Hypothalamus (tissue), 51 donors: ENCODE measurements at regions not wholly inside any gene's neighbourhood (a gene's known extent, or its start where the extent isn't known, plus 50 kb on each side); places are given as distances from the start of the nearest gene placed in this dataset.
A peak's percentile ranks its signal among the peaks of the same experiment; 100 is the strongest.

ENCODE experiments used
- DNase-seq, 51 donors: peaks; one replicate each; lab custom pipeline; 2025; lab: John Stamatoyannopoulos, UW

- DNase-seq: no peak
Observed at GRCh38 chr7:12970626-12971025, 283.2 kb downstream of the ARL4A start.

DNA sequence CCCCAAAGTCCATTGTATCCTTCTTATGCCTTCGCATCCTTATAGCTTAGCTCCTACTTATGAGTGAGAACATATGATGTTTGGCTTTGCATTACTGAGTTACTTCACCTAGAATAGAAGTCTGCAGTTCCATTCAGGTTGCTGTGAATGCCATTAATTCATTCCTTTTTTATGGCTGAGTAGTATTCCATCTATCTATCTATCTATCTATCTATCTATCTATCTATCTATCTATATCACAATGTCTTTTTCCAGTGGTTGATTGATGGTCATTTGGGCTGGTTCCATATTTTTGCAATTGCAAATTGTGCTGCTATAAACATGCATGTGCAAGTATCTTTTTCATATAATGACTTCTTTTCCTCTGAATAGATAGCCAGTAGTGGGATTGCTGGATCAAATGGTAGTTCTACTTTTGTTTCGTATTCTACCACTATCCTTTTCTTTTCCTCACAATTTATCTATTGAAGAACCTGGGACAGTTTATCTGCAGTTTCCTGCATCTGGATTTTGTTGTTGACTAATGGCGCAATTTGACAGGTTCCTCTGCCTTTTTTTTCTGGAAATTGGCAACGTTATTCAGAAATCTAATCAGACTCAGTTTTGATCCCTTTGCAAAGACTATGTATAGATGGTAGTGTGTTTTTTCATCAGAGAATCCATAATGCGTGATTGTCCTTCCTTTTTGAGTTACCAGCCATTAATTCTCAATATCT, 287.2 kb downstream of the ARL4A start:
- no peak for DNase-seq

DNA sequence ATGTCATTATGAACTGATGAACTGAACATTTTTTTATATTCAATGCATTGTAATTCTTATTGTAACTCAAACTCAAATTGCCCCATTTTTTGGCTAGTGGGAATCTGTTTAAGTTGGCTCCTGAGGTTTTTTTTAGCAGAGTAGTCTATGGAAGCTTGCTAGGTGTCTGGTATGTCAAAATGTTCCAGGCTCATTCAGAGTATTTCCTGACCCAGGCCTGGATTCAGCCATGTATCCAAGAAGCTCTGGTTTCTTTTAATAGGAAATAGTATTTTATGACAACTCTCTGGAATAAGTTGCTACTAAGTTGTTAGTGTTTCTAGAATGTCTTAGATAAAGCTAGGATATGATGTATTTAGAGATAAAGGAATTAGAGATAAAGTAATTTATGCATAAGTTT, 288.0 kb downstream of the ARL4A start:
- no peak for DNase-seq

GRCh38 chr7:12979181-12979580, 291.7 kb downstream of the ARL4A start:
- no peak for DNase-seq

GRCh38 chr7:12982178-12982577, 294.7 kb downstream of the ARL4A start:
- DNase-seq: no peak

DNA sequence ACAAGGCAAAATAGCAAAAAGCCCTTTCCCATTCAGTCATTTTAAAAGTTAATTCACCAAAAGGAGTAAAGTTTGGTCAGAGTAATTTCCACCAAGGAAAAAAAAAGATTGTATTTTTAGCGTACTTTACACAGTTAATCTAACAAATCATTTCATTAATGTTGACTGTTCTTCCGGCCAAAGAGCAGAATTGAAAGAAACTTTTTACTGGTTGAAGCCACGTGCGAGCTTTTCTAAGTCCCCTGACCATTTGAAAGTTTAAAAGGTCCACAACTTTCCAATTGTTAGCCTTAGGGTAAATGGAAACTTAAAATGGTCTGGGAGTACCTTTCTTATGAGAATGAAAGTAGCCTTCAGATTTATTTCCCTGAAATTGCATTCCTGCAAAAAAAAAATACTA, 296.7 kb downstream of the ARL4A start:
- DNase-seq: no peak

DNA sequence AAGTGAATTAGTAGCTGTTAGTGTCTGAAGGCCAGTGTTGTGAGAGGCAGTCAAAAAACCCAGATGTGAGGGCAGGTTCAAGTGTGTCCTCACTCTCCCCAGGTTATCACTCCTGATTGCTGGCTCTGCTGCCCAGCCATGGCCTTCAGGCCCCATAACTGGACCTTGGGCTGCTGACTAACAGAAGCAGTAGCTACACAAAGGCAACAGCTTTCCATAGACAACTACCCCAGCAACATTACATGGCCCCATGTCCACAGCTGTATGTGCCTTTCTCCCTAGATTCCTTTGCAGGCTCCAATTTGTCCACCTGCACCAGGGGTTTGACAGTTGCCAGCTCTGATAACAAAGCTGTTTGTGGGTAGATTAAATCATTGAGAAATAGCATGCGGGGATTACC, 297.8 kb downstream of the ARL4A start:
- DNase-seq: no peak

DNA sequence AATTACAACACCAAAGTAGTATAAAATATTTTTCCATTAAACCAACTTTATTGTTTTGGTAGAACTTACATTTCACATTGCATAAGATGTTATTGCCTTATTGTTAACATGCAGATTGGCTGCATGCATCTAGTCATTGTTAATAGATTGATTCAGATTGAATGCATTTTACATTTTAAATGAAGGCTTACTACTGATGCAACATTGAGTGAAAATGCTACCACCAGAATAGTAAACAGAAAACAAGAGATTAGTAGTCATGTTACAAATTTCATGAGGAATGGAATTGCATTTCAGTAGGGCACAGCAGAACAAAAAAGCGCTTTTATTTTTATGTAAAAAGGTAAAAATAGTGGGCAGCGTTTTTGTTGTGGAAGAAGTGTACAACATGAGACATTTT, 298.3 kb downstream of the ARL4A start:
- DNase-seq: no peak

DNA sequence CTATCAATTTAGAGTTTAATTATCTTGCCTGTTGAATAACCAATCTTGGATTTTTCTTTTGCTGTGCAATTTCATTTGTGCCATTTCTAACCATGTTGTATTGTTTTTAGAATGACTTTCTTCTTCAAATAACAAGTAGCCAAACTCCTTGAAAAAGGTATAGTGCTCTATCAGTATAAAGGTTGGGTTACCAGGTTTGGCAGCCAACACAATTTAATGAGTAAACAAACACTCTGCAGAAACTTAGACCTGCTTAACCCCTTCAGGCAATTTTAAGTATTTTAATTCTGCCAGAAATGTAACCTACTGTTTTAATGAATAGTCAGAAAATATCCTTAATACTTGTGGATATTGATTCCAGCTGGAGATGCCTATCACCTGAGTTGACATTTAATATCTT, 299.8 kb downstream of the ARL4A start:
- DNase-seq: no peak

DNA sequence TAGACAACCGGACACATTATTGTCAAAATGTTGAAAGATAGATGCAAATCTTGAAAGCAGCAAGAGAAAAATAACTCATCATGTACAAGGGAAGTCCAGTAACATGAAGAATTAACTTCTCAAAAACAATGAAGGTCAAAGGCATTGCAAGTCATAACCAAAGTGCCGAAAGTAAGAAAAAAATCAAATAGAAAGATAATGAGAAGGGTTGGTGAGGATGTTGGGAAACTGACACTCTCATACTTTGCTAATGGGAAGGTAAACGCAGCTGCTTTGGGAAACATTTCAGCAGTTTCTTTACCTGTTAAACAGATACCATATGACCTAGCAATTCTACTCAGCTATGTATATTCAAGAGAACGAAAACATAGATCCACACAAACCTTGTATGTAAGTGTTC, 303.0 kb downstream of the ARL4A start:
- no peak for DNase-seq

GRCh38 chr7:12993025-12993424, 305.6 kb downstream of the ARL4A start:
- no peak for DNase-seq

DNA sequence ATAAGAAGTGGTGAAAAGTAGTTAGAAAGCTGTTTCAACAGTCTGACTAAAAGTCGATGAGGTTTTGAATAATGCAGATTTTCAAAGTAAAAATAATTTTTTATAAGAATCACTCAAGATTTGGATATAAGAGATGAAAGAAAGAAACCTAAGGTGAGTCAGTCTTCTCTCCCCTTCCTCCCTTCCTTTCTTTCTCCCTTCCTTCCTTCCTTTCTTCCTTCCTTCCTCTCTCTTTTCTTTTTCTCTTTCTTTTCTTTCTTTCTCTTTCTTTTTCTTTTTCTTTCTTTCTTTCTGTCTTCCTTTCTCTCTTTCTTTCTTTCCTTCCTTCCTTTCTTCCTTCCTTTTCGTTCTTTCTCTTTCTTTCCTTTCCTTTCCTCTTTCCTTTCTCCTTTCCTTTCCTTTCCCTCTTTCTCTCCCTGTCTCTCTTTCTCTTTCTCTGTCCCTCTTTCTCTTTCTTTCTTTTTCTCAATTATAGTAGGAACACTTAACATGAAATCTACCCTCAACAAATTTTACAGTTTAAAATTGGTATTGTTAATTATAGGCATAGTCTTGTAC, 308.6 kb downstream of the ARL4A start:
- DNase-seq: no peak

DNA sequence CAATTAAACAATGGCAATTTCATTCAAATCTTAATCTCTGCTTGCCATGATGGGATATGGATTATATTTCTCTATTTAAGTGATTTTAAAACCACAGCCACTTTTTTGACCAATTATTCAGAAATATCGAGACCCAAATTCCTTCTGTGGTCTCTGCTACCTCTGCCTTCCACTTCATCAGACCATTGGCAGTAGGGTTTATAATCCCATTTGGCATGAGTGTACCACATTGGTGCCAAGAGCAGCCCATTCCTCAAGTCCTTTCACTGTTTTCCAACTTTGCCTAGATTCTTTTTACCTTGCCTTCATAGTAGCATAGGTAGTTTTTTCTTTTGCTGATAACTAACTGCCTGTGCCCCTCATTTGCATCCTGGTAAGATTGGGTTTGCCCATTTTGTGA, 319.9 kb downstream of the ARL4A start:
- no peak for DNase-seq

DNA sequence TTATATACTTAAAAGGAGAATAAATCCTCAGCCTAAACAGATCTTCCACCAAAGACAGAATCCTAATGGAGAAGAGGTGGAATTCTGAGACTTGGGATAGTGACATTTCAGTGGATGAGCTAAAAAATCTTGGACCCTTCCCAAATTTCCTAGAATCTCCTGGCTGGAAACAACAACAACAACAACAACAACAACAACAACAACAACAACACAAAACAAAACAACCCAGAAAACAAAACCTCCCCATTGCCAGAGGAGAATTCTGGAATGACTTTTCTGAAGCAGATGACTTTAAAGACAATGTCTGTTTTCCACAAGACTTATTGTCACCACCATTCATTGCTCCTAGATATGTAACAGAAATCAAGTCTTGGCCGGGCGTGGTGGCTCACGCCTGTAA, 322.1 kb downstream of the ARL4A start:
- DNase-seq: no peak

GRCh38 chr7:13014011-13014410, 326.6 kb downstream of the ARL4A start:
- DNase-seq: no peak

GRCh38 chr7:13016036-13016581, 328.7 kb downstream of the ARL4A start:
- no peak for DNase-seq

- no peak for DNase-seq
Observed at GRCh38 chr7:13016592-13017332, 329.3 kb downstream of the ARL4A start.

- DNase-seq: peak in 2 of 51 donors; percentile 2 to 27
Observed at GRCh38 chr7:13017333-13017857, 330.0 kb downstream of the ARL4A start.

GRCh38 chr7:13017881-13018280, 330.4 kb downstream of the ARL4A start:
- no peak for DNase-seq

- no peak for DNase-seq
Observed at GRCh38 chr7:13021566-13022300, 334.3 kb downstream of the ARL4A start.

GRCh38 chr7:13024121-13024674, 336.8 kb downstream of the ARL4A start:
- no peak for DNase-seq
